HCT116 (cell line): ENCODE measurements at regions not wholly inside any gene's neighbourhood (a gene's known extent, or its start where the extent isn't known, plus 50 kb on each side); places are given as distances from the start of the nearest gene placed in this dataset.

ENCODE experiments used
- ATAC-seq: fragments of 200-7000 bp; cut with Tn5 transposase; 2 replicates; pipeline ENCODE4 v1.9.1; 2020; ENCODE audit warnings: mild to moderate bottlenecking, moderate library complexity
- BruUV-seq: library from RNA; stranded (reverse); fragments of 400-500 nt; replicated peaks from 2 replicates; lab custom pipeline; 2021; lab: Mats Ljungman, UMichigan
- CTCF ChIA-PET: fragments of 300-600 bp; sonication (Branson Sonifier 250); formaldehyde crosslinking; loops from one replicate; lab custom pipeline; 2021; ENCODE audit warnings: antibody characterized with exemption; lab: Charles Lee
- POLR2A ChIA-PET: fragments of 300-600, 350-600 bp; sonication (Branson Sonifier 250); formaldehyde crosslinking; loops from one replicate; lab custom pipeline; 2021; ENCODE audit warnings: antibody characterized with exemption; lab: Charles Lee
- RAD21 ChIA-PET, 2 experiments: fragments of 300-600 bp; sonication (Branson Sonifier 250); formaldehyde crosslinking; loops; one replicate each; lab custom pipeline; 2023; ENCODE audit warnings: low total read pairs in 2 of 2; ENCODE audit not compliant: uncharacterized antibody in 2 of 2, unreplicated experiment in 2 of 2, low non-redundant PET in 1 of 2; lab: Charles Lee
- DNase-seq: peaks from one replicate; pipeline ENCODE4 v3.0.0-alpha.2; 2010; ENCODE audit warnings: low read depth, low spot score
- H2AFZ ChIP-seq: fragments of 200-600 bp; shearing (Covaris generic), sonication (generic); 2 replicates; pipeline ENCODE4 v1.6.1; 2017; ENCODE audit warnings: low read depth, mixed run types, mixed read lengths, antibody characterized with exemption, low read length; ENCODE audit not compliant: poor library complexity, severe bottlenecking
- H3K27ac ChIP-seq: 2 replicates; pipeline ENCODE4 v1.5.1; 2012; ENCODE audit warnings: low read depth, low read length
- H3K27me3 ChIP-seq: fragments of 200-600 bp; sonication (generic); 2 replicates; pipeline ENCODE4 v1.6.1; 2016; ENCODE audit warnings: mixed run types, low read length, mixed read lengths; ENCODE audit not compliant: insufficient read depth
- H3K36me3 ChIP-seq, 2 experiments: fragments of 200-500 bp in 1 of 2; fragments of 200-600 bp in 1 of 2; sonication (Bioruptor generic) in 1 of 2; sonication (generic) in 1 of 2; 2 replicates each; pipeline versions ENCODE4 v1.5.1 to v1.6.1; 2014 to 2016; ENCODE audit warnings: low read length in 2 of 2, inconsistent platforms in 1 of 2, mixed read lengths in 1 of 2, mixed run types in 1 of 2; ENCODE audit not compliant: insufficient read depth in 2 of 2, control insufficient read depth in 1 of 2
- H3K4me1 ChIP-seq, 2 experiments: fragments of 200-600 bp in 1 of 2; sonication (generic) in 1 of 2; 2 replicates each; pipeline versions ENCODE4 v1.5.1 to v1.6.1; 2012 to 2017; ENCODE audit warnings: low read length in 2 of 2, inconsistent platforms in 1 of 2, mild to moderate bottlenecking in 1 of 2, mixed read lengths in 1 of 2, mixed run types in 1 of 2, moderate library complexity in 1 of 2; ENCODE audit not compliant: insufficient read depth in 2 of 2, control insufficient read depth in 1 of 2
- H3K4me2 ChIP-seq: fragments of 200-600 bp; sonication (generic); 2 replicates; pipeline ENCODE4 v1.6.1; 2017; ENCODE audit warnings: mixed run types, low read length, mixed read lengths
- H3K4me3 ChIP-seq, 2 experiments: fragments of 200-600 bp in 1 of 2; sonication (generic) in 1 of 2; replicated peaks in 1 of 2; 2 replicates each; pipeline ENCODE4 v1.5.1; 2011 to 2016; ENCODE audit warnings: low read length in 2 of 2, control low read depth in 1 of 2, low read depth in 1 of 2, mild to moderate bottlenecking in 1 of 2, mixed read lengths in 1 of 2, mixed run types in 1 of 2
- H3K79me2 ChIP-seq: fragments of 200-600 bp; sonication (generic); 2 replicates; pipeline ENCODE4 v1.6.1; 2017; ENCODE audit warnings: mild to moderate bottlenecking, mixed run types, low read length, moderate library complexity, mixed read lengths; ENCODE audit not compliant: insufficient read depth
- H3K9ac ChIP-seq: fragments of 200-600 bp; sonication (generic); 2 replicates; pipeline ENCODE4 v1.6.1; 2016; ENCODE audit warnings: low read length, mixed read lengths
- H3K9me2 ChIP-seq: fragments of 200-600 bp; sonication (generic), shearing (Covaris generic); 2 replicates; pipeline ENCODE4 v1.6.1; 2017; ENCODE audit warnings: mixed run types, mild to moderate bottlenecking, moderate library complexity; ENCODE audit not compliant: insufficient read depth
- H3K9me3 ChIP-seq, 2 experiments: fragments of 200-500 bp in 1 of 2; fragments of 200-600 bp in 1 of 2; sonication (Bioruptor generic) in 1 of 2; sonication (generic) in 1 of 2; 2 replicates each; pipeline ENCODE4 v1.6.1; 2014 to 2017; ENCODE audit warnings: low read length in 2 of 2, mixed read lengths in 2 of 2, inconsistent platforms in 1 of 2, low read depth in 1 of 2, mild to moderate bottlenecking in 1 of 2, mixed run types in 1 of 2, moderate library complexity in 1 of 2; ENCODE audit not compliant: control insufficient read depth in 1 of 2, insufficient read depth in 1 of 2
- H4K20me1 ChIP-seq: fragments of 200-600 bp; sonication (generic), shearing (Covaris generic); 2 replicates; pipeline ENCODE4 v1.6.1; 2017; ENCODE audit warnings: mixed run types, mild to moderate bottlenecking, moderate library complexity; ENCODE audit not compliant: insufficient read depth
- ATF3 ChIP-seq: IDR thresholded peaks from 2 replicates; pipeline ENCODE4 v1.6.1; 2012
- CEBPB ChIP-seq: IDR thresholded peaks from 2 replicates; pipeline ENCODE4 v1.6.1; 2012; ENCODE audit warnings: low read depth
- EZH2 ChIP-seq: fragments of 200-600 bp; sonication (generic); IDR thresholded peaks from 2 replicates; pipeline ENCODE4 v1.6.1; 2017; ENCODE audit warnings: antibody characterized with exemption, mixed run types
- FOSL1 ChIP-seq: IDR thresholded peaks from 2 replicates; pipeline ENCODE4 v1.6.1; 2012; ENCODE audit warnings: low read depth
- JUND ChIP-seq: IDR thresholded peaks from 2 replicates; pipeline ENCODE4 v1.6.1; 2012
- POLR2A ChIP-seq: IDR thresholded peaks from 2 replicates; pipeline ENCODE4 v1.7.0; 2011; ENCODE audit warnings: borderline replicate concordance; ENCODE audit not compliant: insufficient read depth, insufficient read length; ENCODE audit errors: extremely low read depth
- RAD21 ChIP-seq: IDR thresholded peaks from 2 replicates; pipeline ENCODE4 v1.6.1; 2012; ENCODE audit warnings: low read depth, mild to moderate bottlenecking
- SIN3A ChIP-seq: IDR thresholded peaks from 2 replicates; pipeline ENCODE4 v1.6.1; 2012; ENCODE audit warnings: low read depth
- SP1 ChIP-seq: IDR thresholded peaks from 2 replicates; pipeline ENCODE4 v1.6.1; 2012; ENCODE audit warnings: low read depth
- SRF ChIP-seq: IDR thresholded peaks from 2 replicates; pipeline ENCODE4 v1.6.1; 2012; ENCODE audit warnings: low read depth
- TCF7L2 ChIP-seq: IDR thresholded peaks from 2 replicates; pipeline ENCODE4 v1.7.0; 2011; ENCODE audit warnings: borderline replicate concordance, inconsistent platforms; ENCODE audit not compliant: insufficient read depth, insufficient read length; ENCODE audit errors: extremely low read depth
- YY1 ChIP-seq: IDR thresholded peaks from 2 replicates; pipeline ENCODE4 v1.6.1; 2011; ENCODE audit warnings: low read length, low read depth, moderate library complexity, mild to moderate bottlenecking; ENCODE audit not compliant: insufficient replicate concordance; ENCODE audit errors: extremely low read depth
- ZFX ChIP-seq: fragments of 450-650 bp; IDR thresholded peaks from 2 replicates; pipeline ENCODE4 v1.6.1; 2017
- ZNF274 ChIP-seq: fragments of 200-500 bp; sonication (Bioruptor generic); IDR thresholded peaks from 2 replicates; pipeline ENCODE4 v1.6.1; 2014; ENCODE audit warnings: mild to moderate bottlenecking, low read depth, low read length, inconsistent platforms
- intact Hi-C: fragments of 100-400 bp; cut with micrococcal nuclease; formaldehyde crosslinking; loops from 2 replicates; pipeline ENCODE4 v1.10.0; 2022

GRCh38 chr5:58381566-58381965 is 78.3 kb downstream of the PLK2 start:
- POLR2A ChIA-PET, result no interaction called here
- no peak overlapping the region for H2AFZ ChIP-seq

GRCh38 chr5:58380655-58381054 is 79.2 kb downstream of the PLK2 start:
- Histone ChIP-seq H3K27ac (no peak overlapping the region), H3K36me3 (no peaks in the 10 kb centered on the region), H3K9me2 (no peaks in the 10 kb centered on the region), H3K9ac (no peak overlapping the region), H3K4me3 (no peak overlapping the region), H3K4me2 (no peak overlapping the region), H3K79me2 (no peaks in the 10 kb centered on the region), H3K4me1 (no peaks in the 10 kb centered on the region), H4K20me1 (no peaks in the 10 kb centered on the region), H3K9me3 (peaks cover 0 to 13% of the 10 kb centered on the region in 2 experiments; a peak in 1 of 4 replicates), H2AFZ (no peak overlapping the region), H3K27me3 (no peaks in the 10 kb centered on the region)
- no TSS peak for BruUV-seq
- TF ChIP-seq SIN3A (no peak), TCF7L2 (no peak), ATF3 (no peak), CEBPB (no peak), EZH2 (no peak), YY1 (no peak)
- ChIA-PET CTCF (no interaction called here), POLR2A (no interaction called here), RAD21 (no interaction called here)
- intact Hi-C loops, result no loop called here
- DNase-seq (no peak), ATAC-seq (no peak)

More at GRCh38 chr5:58381566-58381965, 78.3 kb downstream of the PLK2 start:
- Histone ChIP-seq H3K9me2 (no peaks in the 10 kb centered on the region), H3K27me3 (no peaks in the 10 kb centered on the region), H3K9me3 (peaks cover 0 to 13% of the 10 kb centered on the region in 2 experiments; a peak in 1 of 4 replicates), H4K20me1 (no peaks in the 10 kb centered on the region), H3K9ac (no peak overlapping the region), H3K4me1 (no peaks in the 10 kb centered on the region), H3K4me2 (no peak overlapping the region), H3K4me3 (no peak overlapping the region), H3K27ac (no peak overlapping the region)
- no peak for DNase-seq
- no peak for ATAC-seq
- no TSS peak for BruUV-seq
- intact Hi-C loops, result no loop called here
- TF ChIP-seq ZNF274, result no peak
- no peak for TF ChIP-seq JUND
- no peak for TF ChIP-seq POLR2A
- TF ChIP-seq SRF, result no peak
- TF ChIP-seq CEBPB, result no peak
- no peak for TF ChIP-seq SP1
- no peak for TF ChIP-seq FOSL1
- no peak for TF ChIP-seq SIN3A
- no peak for TF ChIP-seq YY1
- TF ChIP-seq ZFX, result no peak
- no peak for TF ChIP-seq EZH2
- no peak for TF ChIP-seq RAD21
- no peak for TF ChIP-seq ATF3
- TF ChIP-seq, all 23 proteins: peak for 0
- Histone ChIP-seq H3K79me2 (no peaks in the 10 kb centered on the region), H3K36me3 (no peaks in the 10 kb centered on the region)
- RAD21 ChIA-PET, result no interaction called here
- CTCF ChIA-PET, result no interaction called here
